ENCODE measurements at regions not wholly inside any gene's neighbourhood (a gene's known extent, or its start where the extent isn't known, plus 50 kb on each side); places are given as distances from the start of the nearest gene placed in this dataset.

DNA sequence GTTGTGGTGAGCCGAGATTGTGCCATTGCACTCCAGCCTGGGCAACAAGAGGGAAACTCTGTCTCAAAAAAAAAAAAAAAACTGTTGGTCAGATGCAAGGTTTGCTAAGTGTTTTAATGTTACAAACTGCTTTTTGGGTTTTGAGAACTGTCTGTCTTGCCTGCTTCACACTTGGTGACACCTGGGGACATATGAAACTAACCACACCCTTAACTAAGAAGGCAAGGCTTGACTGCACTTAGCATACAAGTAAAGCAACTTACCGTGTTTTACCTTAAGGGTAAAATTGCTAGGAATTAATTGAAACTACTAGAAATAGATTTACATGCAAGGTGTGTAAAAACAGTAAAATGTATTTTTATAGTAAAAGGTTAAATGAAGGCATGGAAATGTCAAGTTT is 180.4 kb downstream of the OR13H1 start:
- TF ChIP-seq, protein P1, sequence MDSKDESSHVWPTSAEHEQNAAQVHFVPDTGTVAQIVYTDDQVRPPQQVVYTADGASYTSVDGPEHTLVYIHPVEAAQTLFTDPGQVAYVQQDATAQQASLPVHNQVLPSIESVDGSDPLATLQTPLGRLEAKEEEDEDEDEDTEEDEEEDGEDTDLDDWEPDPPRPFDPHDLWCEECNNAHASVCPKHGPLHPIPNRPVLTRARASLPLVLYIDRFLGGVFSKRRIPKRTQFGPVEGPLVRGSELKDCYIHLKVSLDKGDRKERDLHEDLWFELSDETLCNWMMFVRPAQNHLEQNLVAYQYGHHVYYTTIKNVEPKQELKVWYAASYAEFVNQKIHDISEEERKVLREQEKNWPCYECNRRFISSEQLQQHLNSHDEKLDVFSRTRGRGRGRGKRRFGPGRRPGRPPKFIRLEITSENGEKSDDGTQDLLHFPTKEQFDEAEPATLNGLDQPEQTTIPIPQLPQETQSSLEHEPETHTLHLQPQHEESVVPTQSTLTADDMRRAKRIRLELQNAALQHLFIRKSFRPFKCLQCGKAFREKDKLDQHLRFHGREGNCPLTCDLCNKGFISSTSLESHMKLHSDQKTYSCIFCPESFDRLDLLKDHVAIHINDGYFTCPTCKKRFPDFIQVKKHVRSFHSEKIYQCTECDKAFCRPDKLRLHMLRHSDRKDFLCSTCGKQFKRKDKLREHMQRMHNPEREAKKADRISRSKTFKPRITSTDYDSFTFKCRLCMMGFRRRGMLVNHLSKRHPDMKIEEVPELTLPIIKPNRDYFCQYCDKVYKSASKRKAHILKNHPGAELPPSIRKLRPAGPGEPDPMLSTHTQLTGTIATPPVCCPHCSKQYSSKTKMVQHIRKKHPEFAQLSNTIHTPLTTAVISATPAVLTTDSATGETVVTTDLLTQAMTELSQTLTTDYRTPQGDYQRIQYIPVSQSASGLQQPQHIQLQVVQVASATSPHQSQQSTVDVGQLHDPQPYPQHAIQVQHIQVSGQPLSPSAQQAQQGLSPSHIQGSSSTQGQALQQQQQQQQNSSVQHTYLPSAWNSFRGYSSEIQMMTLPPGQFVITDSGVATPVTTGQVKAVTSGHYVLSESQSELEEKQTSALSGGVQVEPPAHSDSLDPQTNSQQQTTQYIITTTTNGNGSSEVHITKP (tag by site-specific recombination; IDR thresholded peaks at IDR 0.05): no peak
- TF ChIP-seq SALL2 (tag by site-specific recombination; IDR thresholded peaks at IDR 0.05; ENCODE audit: borderline replicate concordance): no peak
- TF ChIP-seq, protein P2, sequence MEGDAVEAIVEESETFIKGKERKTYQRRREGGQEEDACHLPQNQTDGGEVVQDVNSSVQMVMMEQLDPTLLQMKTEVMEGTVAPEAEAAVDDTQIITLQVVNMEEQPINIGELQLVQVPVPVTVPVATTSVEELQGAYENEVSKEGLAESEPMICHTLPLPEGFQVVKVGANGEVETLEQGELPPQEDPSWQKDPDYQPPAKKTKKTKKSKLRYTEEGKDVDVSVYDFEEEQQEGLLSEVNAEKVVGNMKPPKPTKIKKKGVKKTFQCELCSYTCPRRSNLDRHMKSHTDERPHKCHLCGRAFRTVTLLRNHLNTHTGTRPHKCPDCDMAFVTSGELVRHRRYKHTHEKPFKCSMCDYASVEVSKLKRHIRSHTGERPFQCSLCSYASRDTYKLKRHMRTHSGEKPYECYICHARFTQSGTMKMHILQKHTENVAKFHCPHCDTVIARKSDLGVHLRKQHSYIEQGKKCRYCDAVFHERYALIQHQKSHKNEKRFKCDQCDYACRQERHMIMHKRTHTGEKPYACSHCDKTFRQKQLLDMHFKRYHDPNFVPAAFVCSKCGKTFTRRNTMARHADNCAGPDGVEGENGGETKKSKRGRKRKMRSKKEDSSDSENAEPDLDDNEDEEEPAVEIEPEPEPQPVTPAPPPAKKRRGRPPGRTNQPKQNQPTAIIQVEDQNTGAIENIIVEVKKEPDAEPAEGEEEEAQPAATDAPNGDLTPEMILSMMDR (tag by site-specific recombination; IDR thresholded peaks at IDR 0.05): no peak

All from HEK293 (cell line).